HG03460 (cell line): ENCODE measurements at regions not wholly inside any gene's neighbourhood (a gene's known extent, or its start where the extent isn't known, plus 50 kb on each side); places are given as distances from the start of the nearest gene placed in this dataset.
"Not testable (repeated sequence)": the region's sequence is repeated elsewhere in the genome, so short reads cannot be mapped to it uniquely, and the experiment has no call there.

Experiments used
- ATAC-seq: cut with Tn5 transposase; IDR thresholded peaks from one replicate; pipeline ENCODE4 v1.9.1; 2021; ENCODE audit not compliant: unreplicated experiment

GRCh38 chr4:23036921-23037495 is 344.3 kb downstream of the GBA3 start:
- no peak for ATAC-seq

GRCh38 chr4:23036503-23036902 is 343.8 kb downstream of the GBA3 start:
- no peak for ATAC-seq

DNA sequence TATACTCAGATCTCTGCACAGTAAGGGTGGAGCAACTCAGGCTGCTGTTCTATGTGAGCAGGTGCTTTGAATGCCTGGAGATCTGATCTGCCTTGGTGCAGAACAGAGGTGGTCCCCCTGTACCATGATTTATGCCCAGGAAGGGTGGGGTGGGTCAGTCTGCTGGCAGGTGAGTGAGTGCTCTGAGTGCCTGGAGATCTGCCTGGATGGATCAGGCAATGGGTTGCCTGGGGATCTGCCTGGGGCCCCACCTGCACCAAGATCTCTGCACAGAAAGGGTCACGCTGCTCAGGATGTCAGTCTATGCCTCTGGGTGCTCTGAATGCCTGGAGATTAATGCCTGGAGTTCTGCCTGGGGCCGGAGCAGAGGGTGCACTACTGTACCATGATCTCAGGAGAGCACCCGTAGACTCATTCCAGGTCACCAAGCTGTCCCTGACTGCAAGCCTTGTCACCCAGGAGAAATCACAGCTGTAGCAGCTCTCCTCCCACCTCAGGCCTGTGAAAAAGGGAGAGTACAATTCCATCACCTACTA is 342.9 kb downstream of the GBA3 start:
- no peak for ATAC-seq

- ATAC-seq = no peak
Observed at GRCh38 chr4:23034731-23035130, 342.0 kb downstream of the GBA3 start.

- ATAC-seq = no peak
Observed at GRCh38 chr4:23033796-23034195, 341.1 kb downstream of the GBA3 start.

GRCh38 chr4:23028875-23029274 is 336.1 kb downstream of the GBA3 start:
- no peak for ATAC-seq

- no peak for ATAC-seq
Observed at GRCh38 chr4:23023666-23024065, 330.9 kb downstream of the GBA3 start.

GRCh38 chr4:23023121-23023520 is 330.4 kb downstream of the GBA3 start:
- ATAC-seq = no peak

DNA sequence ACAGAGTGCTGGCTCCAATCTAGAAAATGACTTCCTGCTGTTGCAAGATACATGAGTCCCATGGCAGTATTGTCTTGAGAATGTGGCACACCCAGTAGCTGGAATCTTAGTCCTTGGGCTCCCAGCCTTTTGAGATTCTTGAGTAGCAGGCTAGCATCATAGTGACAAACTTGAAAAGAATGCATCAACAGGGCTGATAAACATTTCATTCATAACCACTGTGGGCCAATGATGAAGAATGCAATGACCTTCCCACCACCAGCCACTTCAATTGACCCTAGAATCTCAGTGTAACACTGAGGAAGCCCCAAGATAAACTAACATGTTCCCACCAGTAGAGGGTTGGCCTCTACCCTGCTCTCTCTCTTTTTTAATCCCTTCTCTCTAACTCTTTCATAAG is 329.3 kb downstream of the GBA3 start:
- ATAC-seq = no peak

DNA sequence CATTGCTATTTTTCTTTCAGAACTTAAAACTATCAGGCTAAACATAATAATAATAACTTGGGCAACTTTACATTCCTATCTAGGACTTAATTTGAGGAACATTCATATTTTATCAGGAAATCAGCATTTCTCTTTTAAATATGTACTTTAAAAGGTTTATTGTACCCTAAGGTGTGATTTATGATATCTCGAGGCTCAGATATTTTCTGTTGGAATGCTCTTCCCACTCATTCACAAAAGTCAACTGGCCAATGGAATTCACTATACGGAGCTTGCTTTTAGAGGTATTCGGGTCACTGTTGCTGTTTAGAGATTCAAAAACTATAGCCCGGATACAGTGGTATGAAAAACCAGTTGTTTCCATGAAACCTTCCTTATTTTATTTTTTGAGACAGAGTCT is 328.3 kb downstream of the GBA3 start:
- ATAC-seq = no peak

DNA sequence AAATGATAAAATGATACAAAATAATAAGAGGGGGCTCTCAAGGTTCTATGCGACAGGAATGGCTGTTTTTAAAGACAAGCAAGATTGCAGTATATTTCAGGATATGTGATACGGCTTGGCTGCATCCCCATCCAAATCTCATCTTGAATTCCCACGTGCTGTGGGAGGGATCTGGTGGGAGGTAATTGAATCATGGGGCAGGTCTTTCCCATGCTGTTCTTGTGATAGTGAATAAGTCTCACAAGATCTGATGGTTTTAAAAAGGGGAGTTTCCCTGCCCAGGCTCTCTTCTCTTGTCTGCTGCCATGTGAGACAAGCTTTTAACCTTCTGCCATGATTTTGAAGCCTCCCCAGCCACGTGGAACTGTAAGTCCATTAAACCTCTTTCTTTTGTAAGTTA is 327.7 kb downstream of the GBA3 start:
- ATAC-seq = not testable (repeated sequence)

DNA sequence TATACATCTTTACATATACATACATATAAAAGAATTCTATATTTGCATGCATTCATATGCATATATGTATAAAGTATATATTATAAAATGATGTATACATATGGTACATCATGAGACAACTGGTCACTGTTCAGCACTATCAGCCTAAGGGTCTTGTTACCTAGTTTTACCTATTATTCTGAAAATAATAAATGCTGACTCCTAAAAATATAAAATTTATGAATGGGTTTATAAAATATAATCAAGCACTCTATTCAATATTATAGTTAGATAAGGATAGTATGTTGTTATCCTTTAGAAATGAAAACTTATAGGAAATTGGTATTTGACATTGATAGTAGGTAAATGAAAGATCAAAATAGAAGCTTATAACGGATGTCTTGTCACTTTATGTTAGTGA is 324.2 kb downstream of the GBA3 start:
- no peak for ATAC-seq

DNA sequence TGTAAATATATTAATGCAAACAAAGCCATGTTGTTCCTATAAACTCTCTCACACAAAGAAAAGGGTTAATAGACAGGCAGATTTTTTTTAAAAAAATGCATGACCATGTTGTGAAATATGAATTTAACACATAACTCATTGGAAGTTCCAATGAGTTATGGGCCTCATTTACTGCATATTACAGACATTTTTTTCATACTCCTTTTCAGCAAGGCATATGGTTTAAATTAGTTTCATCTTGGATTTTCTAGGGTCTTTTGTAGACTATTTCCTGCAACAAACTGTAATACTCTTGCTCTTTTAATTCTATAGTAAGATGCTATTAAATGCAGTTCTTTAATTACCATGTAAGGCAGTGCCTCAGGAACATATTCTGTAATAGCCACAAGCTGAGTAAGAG is 323.1 kb downstream of the GBA3 start:
- ATAC-seq = no peak

DNA sequence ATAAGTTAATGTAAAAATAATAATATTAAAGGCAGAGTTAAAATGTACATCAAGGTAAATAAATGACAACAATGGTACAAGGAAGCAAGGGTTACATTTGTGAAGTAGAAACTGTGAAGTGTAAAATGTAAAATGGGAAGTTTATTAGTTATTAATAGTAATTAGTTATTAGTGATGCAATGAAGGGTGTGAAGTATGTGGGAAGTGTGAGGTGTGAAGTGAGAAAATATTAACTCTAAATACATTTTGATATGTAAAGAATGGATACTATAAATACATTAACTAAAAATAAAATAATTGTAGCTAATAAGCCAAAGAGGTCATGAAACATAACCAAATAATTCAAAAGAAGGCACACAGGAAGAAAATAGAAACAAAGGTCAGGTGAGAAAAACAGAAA is 316.4 kb downstream of the GBA3 start:
- no peak for ATAC-seq

- ATAC-seq = no peak
Observed at GRCh38 chr4:23006756-23007155, 314.0 kb downstream of the GBA3 start.

GRCh38 chr4:23005691-23006090 is 313.0 kb downstream of the GBA3 start:
- no peak for ATAC-seq

DNA sequence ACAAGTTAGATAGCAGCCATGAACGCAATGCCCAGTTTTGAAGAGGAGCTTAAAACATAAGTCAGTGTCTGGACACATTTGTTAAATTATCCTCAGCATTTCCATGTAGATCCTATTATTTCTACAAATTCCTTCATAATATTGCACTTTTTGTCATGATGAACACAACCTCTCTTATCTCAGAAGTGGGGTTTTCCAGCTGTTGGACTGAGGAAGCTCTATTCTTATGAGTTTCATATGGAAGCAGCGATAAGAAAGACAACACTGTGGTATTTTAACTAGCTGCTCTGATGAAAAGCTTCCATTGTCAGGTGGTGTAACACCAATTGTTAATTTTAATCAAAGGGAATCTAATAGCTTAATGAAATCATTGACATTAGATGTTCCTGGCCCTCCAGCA is 308.7 kb downstream of the GBA3 start:
- ATAC-seq = no peak

DNA sequence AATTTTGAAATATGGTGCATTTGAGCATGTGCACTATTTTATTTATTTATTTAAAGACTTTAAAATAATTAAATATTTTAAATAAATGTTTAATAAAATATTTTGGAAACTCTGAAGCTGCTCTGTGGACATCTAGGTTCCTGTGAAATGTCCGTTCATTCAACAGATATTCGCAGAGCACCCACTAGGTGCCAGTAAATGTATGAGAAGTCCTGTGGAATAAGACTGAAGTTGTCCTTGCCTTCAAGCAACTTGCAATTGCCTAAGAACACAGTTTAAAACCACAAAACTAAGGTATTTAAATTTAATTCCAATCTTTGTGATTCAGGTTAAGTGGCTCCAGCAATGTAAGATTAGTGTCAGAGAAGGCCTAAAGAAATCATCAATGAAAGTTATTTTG is 306.7 kb downstream of the GBA3 start:
- no peak for ATAC-seq

DNA sequence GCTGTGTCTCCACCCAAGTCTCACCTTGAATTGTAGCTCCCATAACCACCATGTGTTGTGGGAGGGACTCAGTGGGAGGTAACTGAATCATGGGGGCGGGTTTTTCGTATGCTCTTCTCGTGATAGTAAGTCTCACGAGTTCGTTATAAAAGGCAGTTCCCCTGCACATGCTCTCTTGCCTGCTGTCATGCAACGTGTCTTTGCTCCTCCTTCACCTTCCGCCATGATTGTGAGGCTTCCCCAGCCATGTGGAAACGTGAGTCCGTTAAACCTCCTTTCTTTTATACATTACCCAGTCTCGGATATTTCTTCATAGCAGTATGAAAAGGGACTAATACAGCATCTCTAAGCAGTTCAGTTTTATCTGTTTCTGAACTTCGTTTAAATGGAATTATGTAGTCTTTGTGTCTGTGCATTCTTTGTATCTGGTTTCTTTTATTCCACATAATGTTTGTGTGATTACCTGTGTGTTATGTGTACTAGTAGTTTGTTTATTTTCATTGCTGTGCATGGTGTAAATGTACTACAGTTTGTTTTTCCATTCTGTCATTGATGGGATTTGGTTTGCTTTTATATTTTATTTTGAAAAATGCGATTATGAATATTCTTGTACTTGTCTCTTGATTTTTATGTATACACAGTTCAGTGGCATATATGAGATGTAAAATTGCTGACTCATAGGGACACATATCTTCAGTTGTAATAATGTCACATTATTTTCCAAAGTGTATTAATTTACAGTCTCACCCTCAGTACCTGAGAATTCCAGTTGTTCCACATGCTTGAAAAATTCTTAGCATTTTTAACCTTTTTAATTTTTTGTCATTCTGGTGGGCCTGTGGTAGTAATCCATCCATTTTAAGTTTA is 304.9 kb downstream of the GBA3 start:
- ATAC-seq = no peak

- ATAC-seq = no peak
Observed at GRCh38 chr4:22991576-22991975, 298.8 kb downstream of the GBA3 start.

GRCh38 chr4:22988526-22988925 is 295.8 kb downstream of the GBA3 start:
- no peak for ATAC-seq

DNA sequence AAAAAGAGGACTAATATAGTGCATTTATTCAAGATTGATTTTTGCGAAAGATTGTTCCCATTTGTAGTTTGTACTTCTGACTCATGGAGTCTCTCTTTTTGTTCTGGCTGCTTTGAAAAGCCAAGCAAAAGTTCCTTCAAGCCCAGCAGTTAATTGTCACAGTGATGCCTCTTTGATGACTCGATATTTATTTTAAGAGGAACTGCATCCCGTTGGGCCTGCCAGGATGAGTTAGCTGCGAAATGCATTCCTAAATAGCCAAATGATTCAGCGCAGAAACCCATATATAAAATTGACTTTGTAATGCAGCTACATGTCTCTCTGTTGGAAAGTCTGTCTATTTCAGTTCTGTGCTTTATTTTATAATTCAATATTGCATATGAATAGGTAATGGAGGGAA is 295.1 kb downstream of the GBA3 start:
- no peak for ATAC-seq
